ENCODE measurements at regions not wholly inside any gene's neighbourhood (a gene's known extent, or its start where the extent isn't known, plus 50 kb on each side); places are given as distances from the start of the nearest gene placed in this dataset.
"Not testable (repeated sequence)": the region's sequence is repeated elsewhere in the genome, so short reads cannot be mapped to it uniquely, and the experiment has no call there.

GRCh38 chr1:185393205-185393604 lies 76.2 kb upstream of the IVNS1ABP start:
- DNase-seq: no peak

- DNase-seq: no peak
Observed at GRCh38 chr1:185388815-185389214, 71.8 kb upstream of the IVNS1ABP start.

GRCh38 chr1:185388346-185388745 lies 71.3 kb upstream of the IVNS1ABP start:
- no peak for DNase-seq

GRCh38 chr1:185385991-185386390 lies 68.9 kb upstream of the IVNS1ABP start:
- no peak for DNase-seq

- DNase-seq: not testable (repeated sequence)
Observed at GRCh38 chr1:185383805-185384204, 66.8 kb upstream of the IVNS1ABP start.

- no peak for DNase-seq
Observed at GRCh38 chr1:185377831-185378230, 60.8 kb upstream of the IVNS1ABP start.

GRCh38 chr1:185376840-185377635 lies 60.0 kb upstream of the IVNS1ABP start:
- no peak for DNase-seq

GRCh38 chr1:185376288-185376687 lies 59.2 kb upstream of the IVNS1ABP start:
- DNase-seq: no peak

GRCh38 chr1:185375583-185375982 lies 58.5 kb upstream of the IVNS1ABP start:
- DNase-seq: no peak

GRCh38 chr1:185373813-185374529 lies 56.9 kb upstream of the IVNS1ABP start:
- DNase-seq: no peak

- no peak for DNase-seq
Observed at GRCh38 chr1:185369786-185370185, 52.7 kb upstream of the IVNS1ABP start.

- no peak for DNase-seq
Observed at GRCh38 chr1:185368913-185369491, 52.0 kb upstream of the IVNS1ABP start.

- no peak for DNase-seq
Observed at GRCh38 chr1:185368313-185368855, 51.3 kb upstream of the IVNS1ABP start.

- DNase-seq: no peak
Observed at GRCh38 chr1:185367218-185367617, 50.2 kb upstream of the IVNS1ABP start.
